Heart right ventricle (tissue), 16 donors: ENCODE measurements at regions not wholly inside any gene's neighbourhood (a gene's known extent, or its start where the extent isn't known, plus 50 kb on each side); places are given as distances from the start of the nearest gene placed in this dataset.

ENCODE experiments used
- ATAC-seq, 8 donors: fragments of 200-7000 bp; cut with Tn5 transposase; one replicate each; pipeline ENCODE4 v1.9.1; 2020; ENCODE audit warnings: mild to moderate bottlenecking in 8 of 8, moderate library complexity in 8 of 8, moderate number of reproducible peaks in 1 of 8
- DNase-seq, 2 donors: peaks; one replicate each; pipeline ENCODE4 v3.0.0-alpha.2; 2020
- H3K27ac ChIP-seq, 10 donors: fragments of 200-600 bp; sonication (generic) in 2 of 10; one replicate each; pipeline versions ENCODE4 v1.5.0 to v1.8.0; 2020 to 2022; ENCODE audit warnings: mild to moderate bottlenecking in 3 of 10
- H3K27me3 ChIP-seq, 7 donors: fragments of 200-600 bp; one replicate each; pipeline ENCODE4 v1.8.0; 2021 to 2022; ENCODE audit warnings: mild to moderate bottlenecking in 2 of 7
- H3K36me3 ChIP-seq, 9 donors: fragments of 200-600 bp; sonication (generic) in 1 of 9; one replicate each; pipeline versions ENCODE4 v1.5.0 to v1.8.0; 2020 to 2022; ENCODE audit warnings: mild to moderate bottlenecking in 2 of 9
- H3K4me1 ChIP-seq, 9 donors: fragments of 200-600 bp; sonication (generic) in 1 of 9; one replicate each; pipeline versions ENCODE4 v1.5.0 to v1.8.0; 2020 to 2022; ENCODE audit warnings: mild to moderate bottlenecking in 4 of 9
- H3K4me3 ChIP-seq, 10 donors: fragments of 200-600 bp; sonication (generic) in 2 of 10; one replicate each; pipeline versions ENCODE4 v1.5.0 to v1.8.0; 2020 to 2022; ENCODE audit warnings: mild to moderate bottlenecking in 7 of 10, moderate library complexity in 2 of 10
- H3K9me3 ChIP-seq, 11 donors: fragments of 200-600 bp in 10 of 11; sonication (generic) in 2 of 11; one replicate each; pipeline versions ENCODE4 v1.5.0 to v1.8.0; 2013 to 2022; ENCODE audit warnings: mild to moderate bottlenecking in 2 of 11, control low read depth in 1 of 11, moderate library complexity in 1 of 11
- WGBS, 2 donors: extraction: QIAGEN DNeasy Blood & Tissue Kit; methylation state at CpG; one replicate each; pipeline ENCODE4 v1.1.7; 2013; ENCODE audit warnings: inconsistent platforms in 1 of 2; 5-methylcytosine and 5-hydroxymethylcytosine counted together
- intact Hi-C, 10 donors: fragments of 100-400 bp; cut with DNase I; formaldehyde crosslinking; loops; one replicate each; pipeline versions ENCODE4 v1.11.1 to v1.14.2; 2022
- TF ChIP-seq, protein P1 (sequence below), 9 donors: fragments of 200-600 bp; sonication (generic) in 2 of 9; IDR thresholded peaks; one replicate each; pipeline versions ENCODE4 v1.5.0 to v1.8.0; 2021 to 2022; ENCODE audit warnings: antibody characterized with exemption in 9 of 9, mild to moderate bottlenecking in 5 of 9, moderate library complexity in 1 of 9
- donor health status: Arrhythmogenic right ventricular cardiomyopathy.
- donor health status: ischemic (EF 13 %, LVEDD 7.1; RV severe dilation, severe dysfunction).
- donor health status: healthy with polysubstance abuse.
- donor health status: DM: no; HTN: yes; CAD: no.
- donor health status: DM: no; HTN: no; CAD: no.
- donor health status: ischemic (EF 25% LVEDD 6.9; RV normal size, moderate dysfunction).
- donor health status: ischemic (EF 25% LVEDD 5.7; RV mildly dilated, moderate dysfunction).
- donor health status: healthy.
- donor health status: DM: yes; HTN: yes; CAD: no.
- donor health status: Ischemic cardiomyopathy.
- donor health status: ischemic (EF 35%, LVEDD 5.7; RV mildly dilated, moderate dysfunction).
- donor health status: nonischemic (EF 11% LVEDD 7.7; RV severe dilation, severe dysfunction).
- donor health status: DM: yes; HTN: yes; CAD: no.
- donor health status: PGD.
- donor health status: ischemic (EF 29% LVEDD 5.4; RV normal size, mild dysfunction).
- donor health status: nonischemic (EF 23%, LVEDD 6.1; RV moderate dilation, normal function).

- WGBS, 2 donors: 47 to 57% methylated on average over 4 of the region's 4 CpGs
- intact Hi-C loops: no loop called here
- no peaks in the 10 kb centered on the region for H3K4me1 ChIP-seq
These were observed 134.9 kb downstream of the C4orf33 start for GRCh38 chr4:129230846-129231245.

DNA sequence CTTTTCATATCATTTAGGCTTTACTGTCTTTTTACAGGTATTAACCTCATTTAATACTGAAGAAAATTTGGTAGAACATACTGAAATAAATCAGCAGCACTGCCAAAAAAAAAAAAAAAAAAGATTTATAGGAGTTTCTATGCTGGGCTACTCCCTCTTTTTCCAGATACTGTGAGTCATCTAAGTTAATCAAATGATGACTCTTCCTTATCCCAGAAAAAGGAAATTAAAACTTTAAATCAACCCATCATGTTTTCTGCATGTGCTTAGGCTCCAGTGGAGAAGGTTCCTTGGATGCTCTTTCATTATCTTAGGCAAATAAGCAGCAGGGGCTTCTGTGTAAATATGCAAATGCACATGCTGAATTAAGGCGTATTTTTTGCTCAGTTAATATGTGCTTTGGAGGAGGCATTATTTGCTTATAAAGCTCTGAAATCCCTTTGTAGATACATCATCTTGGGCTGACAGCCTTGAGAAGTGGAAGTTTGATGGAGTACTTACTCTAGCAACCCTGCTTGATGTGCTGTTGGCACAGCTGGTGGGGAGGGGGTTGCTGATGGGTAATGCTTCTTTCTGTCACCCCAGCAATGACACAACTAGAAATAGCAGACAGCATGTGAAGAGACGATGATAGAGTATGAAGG lies 136.1 kb downstream of the C4orf33 start:
- TF ChIP-seq, protein P1, sequence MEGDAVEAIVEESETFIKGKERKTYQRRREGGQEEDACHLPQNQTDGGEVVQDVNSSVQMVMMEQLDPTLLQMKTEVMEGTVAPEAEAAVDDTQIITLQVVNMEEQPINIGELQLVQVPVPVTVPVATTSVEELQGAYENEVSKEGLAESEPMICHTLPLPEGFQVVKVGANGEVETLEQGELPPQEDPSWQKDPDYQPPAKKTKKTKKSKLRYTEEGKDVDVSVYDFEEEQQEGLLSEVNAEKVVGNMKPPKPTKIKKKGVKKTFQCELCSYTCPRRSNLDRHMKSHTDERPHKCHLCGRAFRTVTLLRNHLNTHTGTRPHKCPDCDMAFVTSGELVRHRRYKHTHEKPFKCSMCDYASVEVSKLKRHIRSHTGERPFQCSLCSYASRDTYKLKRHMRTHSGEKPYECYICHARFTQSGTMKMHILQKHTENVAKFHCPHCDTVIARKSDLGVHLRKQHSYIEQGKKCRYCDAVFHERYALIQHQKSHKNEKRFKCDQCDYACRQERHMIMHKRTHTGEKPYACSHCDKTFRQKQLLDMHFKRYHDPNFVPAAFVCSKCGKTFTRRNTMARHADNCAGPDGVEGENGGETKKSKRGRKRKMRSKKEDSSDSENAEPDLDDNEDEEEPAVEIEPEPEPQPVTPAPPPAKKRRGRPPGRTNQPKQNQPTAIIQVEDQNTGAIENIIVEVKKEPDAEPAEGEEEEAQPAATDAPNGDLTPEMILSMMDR (IDR thresholded peaks at IDR 0.05): no peak
- intact Hi-C loops: no loop called here
- Histone ChIP-seq H3K4me3 (no peak overlapping the region), H3K27me3 (peaks cover 0 to 3% (median 0%) of the 10 kb centered on the region in 7 donors), H3K9me3 (no peaks in the 10 kb centered on the region), H3K27ac (no peak overlapping the region), H3K36me3 (no peaks in the 10 kb centered on the region), H3K4me1 (no peaks in the 10 kb centered on the region)
- 77 to 78% methylated on average over 2 of the region's 2 CpGs for WGBS, 2 donors
- DNase-seq: no peak
- ATAC-seq: no peak

More at GRCh38 chr4:129230846-129231245, 134.9 kb downstream of the C4orf33 start:
- peaks cover 0 to 3% (median 0%) of the 10 kb centered on the region in 7 donors for H3K27me3 ChIP-seq
- ATAC-seq (no peak), DNase-seq (no peak)
- no peak overlapping the region for H3K4me3 ChIP-seq
- TF ChIP-seq, protein P1 (IDR thresholded peaks at IDR 0.05): no peak
- H3K9me3 ChIP-seq: no peaks in the 10 kb centered on the region
- no peaks in the 10 kb centered on the region for H3K36me3 ChIP-seq
- no peak overlapping the region for H3K27ac ChIP-seq

- Histone ChIP-seq H3K27ac (no peak overlapping the region), H3K4me1 (no peaks in the 10 kb centered on the region), H3K27me3 (peaks cover 0 to 3% (median 0%) of the 10 kb centered on the region in 7 donors), H3K4me3 (no peak overlapping the region), H3K36me3 (no peaks in the 10 kb centered on the region), H3K9me3 (no peaks in the 10 kb centered on the region)
- intact Hi-C loops: no loop called here
- ATAC-seq (no peak), DNase-seq (no peak)
- TF ChIP-seq, protein P1 (IDR thresholded peaks at IDR 0.05): no peak
- WGBS, 2 donors: 60 to 66% methylated on average over 3 of the region's 3 CpGs
These were observed 136.8 kb downstream of the C4orf33 start for GRCh38 chr4:129232589-129233337.

DNA sequence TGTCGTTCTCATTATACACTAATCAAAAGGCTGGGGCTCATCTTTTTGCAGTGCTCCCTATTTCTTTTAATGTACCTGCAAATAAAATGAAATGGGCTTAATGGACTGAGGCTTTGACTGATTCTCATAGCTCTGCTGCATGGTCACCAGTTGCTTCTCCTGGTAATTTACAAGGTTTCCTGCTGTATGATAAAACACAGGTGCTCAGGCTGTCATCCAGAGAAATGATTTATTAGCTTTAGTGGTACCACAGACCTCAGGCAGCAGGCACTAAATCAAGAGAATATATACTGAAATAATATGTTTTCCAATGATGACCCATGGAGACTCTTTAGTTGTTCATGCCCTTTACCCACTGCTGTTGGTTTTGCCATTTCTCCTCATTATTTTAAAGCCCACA lies 137.7 kb downstream of the C4orf33 start:
- WGBS, 2 donors: 66 to 91% methylated on average over 1 of the region's 1 CpG
- ATAC-seq: no peak

More for the DNA sequence above, 137.7 kb downstream of the C4orf33 start:
- H3K36me3 ChIP-seq: no peaks in the 10 kb centered on the region
- H3K27ac ChIP-seq: no peak overlapping the region
- intact Hi-C loops: no loop called here
- peaks cover 0 to under 1% (median 0%) of the 10 kb centered on the region in 7 donors for H3K27me3 ChIP-seq
- H3K9me3 ChIP-seq: no peaks in the 10 kb centered on the region
- TF ChIP-seq, protein P1 (IDR thresholded peaks at IDR 0.05): no peak
- DNase-seq: no peak
- H3K4me3 ChIP-seq: no peak overlapping the region
- H3K4me1 ChIP-seq: no peaks in the 10 kb centered on the region
